Superior temporal gyrus (tissue), 1 donor: ENCODE measurements at regions not wholly inside any gene's neighbourhood (a gene's known extent, or its start where the extent isn't known, plus 50 kb on each side); places are given as distances from the start of the nearest gene placed in this dataset.

Experiments used
- DNase-seq: peaks from one replicate; pipeline ENCODE4 v3.0.0-alpha.2; 2016; ENCODE audit errors: extremely low spot score

- no peak for DNase-seq
Observed at GRCh38 chrX:96621811-96622210, 62.8 kb upstream of the DIAPH2 start.
